Adipocyte (in vitro differentiated cells): ENCODE measurements at regions not wholly inside any gene's neighbourhood (a gene's known extent, or its start where the extent isn't known, plus 50 kb on each side); places are given as distances from the start of the nearest gene placed in this dataset.

Experiments used
- DNase-seq: peaks from one replicate; pipeline ENCODE4 v3.0.0-alpha.2; 2015; ENCODE audit warnings: low read depth
- H3K27me3 ChIP-seq: replicated peaks from 2 replicates; pipeline ENCODE4 v1.7.0; 2013; ENCODE audit warnings: mild to moderate bottlenecking, low read length, moderate library complexity; ENCODE audit not compliant: control insufficient read depth, insufficient read depth
- H3K36me3 ChIP-seq: 2 replicates; pipeline ENCODE4 v1.7.0; 2013; ENCODE audit warnings: low read length, mild to moderate bottlenecking, moderate library complexity; ENCODE audit not compliant: control insufficient read depth, insufficient read depth, severe bottlenecking
- H3K4me1 ChIP-seq: 2 replicates; pipeline ENCODE4 v1.7.0; 2013; ENCODE audit warnings: mild to moderate bottlenecking, low read length, moderate library complexity; ENCODE audit not compliant: control insufficient read depth, insufficient read depth
- H3K4me3 ChIP-seq: 2 replicates; pipeline ENCODE4 v1.7.0; 2013; ENCODE audit warnings: mild to moderate bottlenecking, low read length, moderate library complexity
- H3K9ac ChIP-seq: 2 replicates; pipeline ENCODE4 v1.7.0; 2013; ENCODE audit warnings: mild to moderate bottlenecking, low read length, moderate library complexity
- H3K9me3 ChIP-seq: 2 replicates; pipeline ENCODE4 v1.7.0; 2013; ENCODE audit warnings: mild to moderate bottlenecking, low read length, moderate library complexity; ENCODE audit not compliant: control insufficient read depth

- no peak overlapping the region for H3K9ac ChIP-seq
- H3K4me3 ChIP-seq = no peak overlapping the region
- no peaks in the 10 kb centered on the region for H3K4me1 ChIP-seq
- no peaks in the 10 kb centered on the region for H3K36me3 ChIP-seq
- peaks cover 41% of the 10 kb centered on the region for H3K9me3 ChIP-seq
- DNase-seq = no peak
- H3K27me3 ChIP-seq = no peaks in the 10 kb centered on the region
These were observed 155.6 kb downstream of the PHF2 start for GRCh38 chr9:93731963-93732362.

DNA sequence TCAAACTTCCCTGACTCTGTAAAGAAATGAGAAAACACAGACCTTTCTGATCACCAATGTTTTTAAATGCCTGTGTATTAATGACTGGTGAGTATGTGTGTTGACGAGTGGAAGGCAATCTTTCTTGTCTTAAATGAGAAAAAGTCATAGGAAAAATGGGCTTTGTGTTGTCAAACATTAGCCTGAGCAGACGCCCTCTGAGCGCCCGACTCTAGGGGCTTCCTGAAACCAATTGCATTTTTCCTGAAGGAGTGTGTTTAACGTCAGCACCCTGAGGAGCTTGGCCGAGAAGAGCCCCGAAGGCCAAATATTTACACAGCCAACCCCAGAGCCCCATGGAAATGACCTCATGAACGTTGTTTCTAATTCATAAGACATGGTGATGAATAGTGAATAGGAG, 154.3 kb downstream of the PHF2 start:
- Histone ChIP-seq H3K9ac (no peak overlapping the region), H3K36me3 (no peaks in the 10 kb centered on the region), H3K27me3 (no peaks in the 10 kb centered on the region), H3K4me1 (no peaks in the 10 kb centered on the region), H3K4me3 (no peak overlapping the region), H3K9me3 (peaks cover 41% of the 10 kb centered on the region)
- DNase-seq = no peak

- Histone ChIP-seq H3K9me3 (peaks cover 41% of the 10 kb centered on the region), H3K36me3 (no peaks in the 10 kb centered on the region), H3K9ac (no peak overlapping the region), H3K4me1 (no peaks in the 10 kb centered on the region), H3K4me3 (no peak overlapping the region), H3K27me3 (no peaks in the 10 kb centered on the region)
- no peak for DNase-seq
These were observed 153.8 kb downstream of the PHF2 start for GRCh38 chr9:93730217-93730616.
